A549 (cell line): ENCODE measurements at regions not wholly inside any gene's neighbourhood (a gene's known extent, or its start where the extent isn't known, plus 50 kb on each side); places are given as distances from the start of the nearest gene placed in this dataset.

Experiments used
- ATAC-seq, 2 experiments: fragments of 200-7000 bp in 1 of 2; fragments of >200 bp in 1 of 2; cut with Nextera tagmentation in 1 of 2; cut with Tn5 transposase in 1 of 2; 3 replicates each; pipeline versions ENCODE4 v1.8.0 to v1.9.1; 2018 to 2020; ENCODE audit warnings: mild to moderate bottlenecking in 1 of 2, moderate library complexity in 1 of 2
- CTCF ChIA-PET: fragments of 300-600 bp; sonication (Branson Sonifier 250); formaldehyde crosslinking; extraction: SDS; loops from one replicate; lab custom pipeline; 2021; ENCODE audit warnings: antibody characterized with exemption, inconsistent platforms; lab: Yijun Ruan, JAX
- POLR2A ChIA-PET: fragments of 350-600 bp; formaldehyde crosslinking; extraction: SDS; loops from one replicate; lab custom pipeline; 2021; ENCODE audit warnings: antibody characterized with exemption, inconsistent platforms; lab: Yijun Ruan, JAX
- DNase-seq, 2 experiments: peaks; one replicate each; pipeline versions ENCODE4 v3.0.0 to v3.0.0-alpha.2; 2011 to 2016; ENCODE audit warnings: low read depth in 1 of 2, low spot score in 1 of 2
- FAIRE-seq: peaks from 2 replicates; lab custom pipeline; 2011; peaks lifted over from hg19 to GRCh38; lab: Jason Lieb, UNC
- H3K27ac ChIP-seq, 2 experiments: fragments of >200 bp; sonication (Bioruptor Twin); formaldehyde crosslinking; 3 replicates each; pipeline ENCODE4 v1.5.1; 2016 to 2017
- H3K4me1 ChIP-seq: fragments of >200 bp; sonication (Bioruptor Twin); formaldehyde crosslinking; 3 replicates; pipeline ENCODE4 v1.6.1; 2016
- H3K4me2 ChIP-seq: fragments of >200 bp; sonication (Bioruptor Twin); formaldehyde crosslinking; 3 replicates; pipeline ENCODE4 v1.6.1; 2016
- H3K4me3 ChIP-seq: fragments of >200 bp; sonication (Bioruptor Twin); formaldehyde crosslinking; 3 replicates; pipeline ENCODE4 v1.5.1; 2016
- H3K9me3 ChIP-seq: fragments of >200 bp; sonication (Bioruptor Twin); formaldehyde crosslinking; 3 replicates; pipeline ENCODE4 v1.6.1; 2016
- BHLHE40 ChIP-seq: IDR thresholded peaks from 2 replicates; pipeline ENCODE4 v1.6.1; 2012; ENCODE audit warnings: low read depth, low read length, inconsistent platforms
- EHF ChIP-seq: fragments of 250-450 bp; sonication (Bioruptor Pico); IDR thresholded peaks from 2 replicates; pipeline ENCODE4 v1.5.0; 2020; ENCODE audit warnings: mild to moderate bottlenecking
- EP300 ChIP-seq, 2 experiments: fragments of >200 bp; sonication (Bioruptor Twin); formaldehyde crosslinking; IDR thresholded peaks; 2 replicates in 1 of 2; 3 replicates in 1 of 2; pipeline ENCODE4 v1.6.1; 2016 to 2017
- ESRRA ChIP-seq: fragments of 150-350 bp; IDR thresholded peaks from 2 replicates; pipeline ENCODE4 v1.6.1; 2014; ENCODE audit warnings: mild to moderate bottlenecking, low read length, borderline replicate concordance
- FOSL2 ChIP-seq, 2 experiments: fragments of 450-650 bp in 1 of 2; fragments of >200 bp in 1 of 2; sonication (Bioruptor Twin) in 1 of 2; formaldehyde crosslinking; IDR thresholded peaks; 2 replicates each; pipeline versions ENCODE4 v1.5.0 to v1.6.1; 2016 to 2020; ENCODE audit warnings: mild to moderate bottlenecking in 1 of 2, moderate library complexity in 1 of 2
- FOXS1 ChIP-seq: fragments of 250-450 bp; sonication (Bioruptor Pico); IDR thresholded peaks from 2 replicates; pipeline ENCODE4 v1.5.0; 2020; ENCODE audit warnings: mild to moderate bottlenecking, moderate library complexity
- GATA3 ChIP-seq: IDR thresholded peaks from 2 replicates; pipeline ENCODE4 v1.6.1; 2012; ENCODE audit warnings: borderline replicate concordance
- HEYL ChIP-seq: fragments of 250-450 bp; sonication (Bioruptor Pico); IDR thresholded peaks from 2 replicates; pipeline ENCODE4 v1.8.0; 2021; ENCODE audit warnings: mild to moderate bottlenecking, moderate library complexity
- HOXB13 ChIP-seq: fragments of 250-450 bp; sonication (Bioruptor Pico); IDR thresholded peaks from 2 replicates; pipeline ENCODE4 v1.5.0; 2020; ENCODE audit warnings: low read depth, mild to moderate bottlenecking, moderate library complexity
- HOXB5 ChIP-seq: fragments of 250-450 bp; sonication (Bioruptor Pico); IDR thresholded peaks from 2 replicates; pipeline ENCODE4 v1.5.0; 2020; ENCODE audit warnings: mild to moderate bottlenecking, moderate library complexity
- JUN ChIP-seq, 2 experiments: fragments of >200 bp; sonication (Bioruptor Twin); formaldehyde crosslinking; IDR thresholded peaks; 2 replicates in 1 of 2; 3 replicates in 1 of 2; pipeline ENCODE4 v1.6.1; 2016 to 2017
- JUNB ChIP-seq: fragments of >200 bp; sonication (Bioruptor Twin); formaldehyde crosslinking; IDR thresholded peaks from 2 replicates; pipeline ENCODE4 v1.6.1; 2016
- KDM1A ChIP-seq: fragments of 200-600 bp; sonication (generic); IDR thresholded peaks from 2 replicates; pipeline ENCODE4 v1.6.1; 2016; ENCODE audit warnings: low read depth, mild to moderate bottlenecking
- MAFK ChIP-seq: fragments of 450-650 bp; IDR thresholded peaks from 2 replicates; pipeline ENCODE4 v1.6.1; 2014; ENCODE audit not compliant: partially characterized antibody
- MAZ ChIP-seq: fragments of 150-350 bp; IDR thresholded peaks from 2 replicates; pipeline ENCODE4 v1.6.1; 2014; ENCODE audit warnings: antibody characterized with exemption, low read depth, low read length, borderline replicate concordance
- NFE2L2 ChIP-seq: fragments of 150-350 bp; conservative IDR thresholded peaks from 2 replicates; pipeline ENCODE4 v1.6.1; 2014; ENCODE audit warnings: low read length
- NR3C1 ChIP-seq: fragments of >200 bp; sonication (Bioruptor Twin); formaldehyde crosslinking; IDR thresholded peaks from 3 replicates; pipeline ENCODE4 v1.6.1; 2017
- POLR2A ChIP-seq: IDR thresholded peaks from 2 replicates; pipeline ENCODE4 v1.6.1; 2012; ENCODE audit warnings: mild to moderate bottlenecking, low read length
- POLR2AphosphoS2 ChIP-seq: conservative IDR thresholded peaks from 2 replicates; pipeline ENCODE4 v1.6.1; 2012; ENCODE audit warnings: low read length, improper control_type of control experiment, inconsistent platforms
- RAD21 ChIP-seq, 2 experiments: fragments of >200 bp in 1 of 2; sonication (Bioruptor Twin) in 1 of 2; formaldehyde crosslinking in 1 of 2; IDR thresholded peaks in 1 of 2; conservative IDR thresholded peaks in 1 of 2; 2 replicates in 1 of 2; 3 replicates in 1 of 2; pipeline ENCODE4 v1.6.1; 2012 to 2018; ENCODE audit warnings: inconsistent platforms in 1 of 2
- RNF2 ChIP-seq: fragments of 200-600 bp; sonication (generic); IDR thresholded peaks from 2 replicates; pipeline ENCODE4 v1.6.1; 2016; ENCODE audit warnings: low read depth, mild to moderate bottlenecking, antibody characterized with exemption, moderate library complexity, borderline replicate concordance
- SREBF2 ChIP-seq: fragments of 450-650 bp; IDR thresholded peaks from 2 replicates; pipeline ENCODE4 v1.6.1; 2014; ENCODE audit warnings: mild to moderate bottlenecking, moderate library complexity
- TFCP2L1 ChIP-seq: fragments of 250-450 bp; sonication (Bioruptor Pico); IDR thresholded peaks from 2 replicates; pipeline ENCODE4 v1.5.0; 2021; ENCODE audit warnings: mild to moderate bottlenecking
- ZC3H11A ChIP-seq: fragments of 450-650 bp; IDR thresholded peaks from 2 replicates; pipeline ENCODE4 v1.6.1; 2014; ENCODE audit warnings: antibody characterized with exemption, mild to moderate bottlenecking
- ZSCAN20 ChIP-seq: fragments of 250-450 bp; sonication (Bioruptor Pico); IDR thresholded peaks from 2 replicates; pipeline ENCODE4 v1.8.0; 2022; ENCODE audit warnings: mild to moderate bottlenecking, moderate library complexity
- WGBS: methylation state at CpG from one replicate; pipeline ENCODE4 v1.1.6; 2017; ENCODE audit errors: missing lambda C conversion rate; 5-methylcytosine and 5-hydroxymethylcytosine counted together
- TF ChIP-seq, protein P1 (sequence below): fragments of 250-450 bp; sonication (Bioruptor Pico); IDR thresholded peaks from 2 replicates; pipeline ENCODE4 v1.5.0; 2020; ENCODE audit warnings: low read depth, mild to moderate bottlenecking, moderate library complexity
- TF ChIP-seq, protein P2 (sequence below): IDR thresholded peaks from 2 replicates; pipeline ENCODE4 v1.6.1; 2012; ENCODE audit warnings: low read depth, borderline replicate concordance

DNA sequence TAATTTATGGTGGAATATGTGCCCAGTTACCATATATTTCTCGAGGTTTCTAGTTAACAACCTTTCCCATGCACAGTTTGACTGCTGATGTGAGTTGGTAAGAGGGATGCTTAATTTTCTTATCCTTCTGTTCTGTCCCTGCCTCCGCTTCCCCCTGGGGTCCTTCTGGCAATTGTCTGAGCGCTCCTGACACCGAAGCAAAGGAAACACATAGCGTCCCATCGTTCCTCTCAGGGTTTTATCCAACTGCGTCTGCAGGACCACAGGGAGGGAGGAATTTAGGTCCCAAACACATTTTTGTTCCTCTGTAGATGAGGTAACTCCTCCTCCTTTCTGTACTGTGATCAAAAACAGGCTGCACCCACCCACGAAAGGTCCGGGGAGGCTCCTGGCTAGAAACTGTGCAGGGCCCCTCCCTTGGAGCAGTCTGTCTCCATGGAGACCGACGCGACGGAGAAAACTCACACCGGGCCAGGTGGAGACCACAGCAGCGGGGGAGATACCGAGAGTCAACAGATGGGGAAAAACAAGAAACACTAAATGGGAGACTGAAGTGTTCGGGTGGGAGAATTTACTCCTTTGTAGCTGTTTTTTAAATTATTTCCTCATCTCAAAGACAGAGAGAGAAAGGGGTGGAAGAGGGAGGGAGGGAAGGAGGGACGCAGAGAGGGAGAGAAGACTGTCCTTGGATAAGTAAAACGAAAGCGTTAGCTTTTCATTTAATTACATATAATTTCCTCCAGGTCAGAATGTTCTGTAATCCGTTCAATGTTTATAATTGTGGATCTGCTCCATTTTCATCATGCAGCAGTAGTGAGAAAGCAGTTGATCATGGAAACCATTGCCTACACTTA lies 191.8 kb upstream of the NBEA start:
- Histone ChIP-seq H3K4me1 (no peaks in the 10 kb centered on the region), H3K9me3 (no peaks in the 10 kb centered on the region), H3K4me3 (no peak overlapping the region), H3K27ac (no peak overlapping the region), H3K4me2 (no peak overlapping the region)
- FAIRE-seq = no peak
- no peak for DNase-seq
- no peak for TF ChIP-seq RNF2
- no peak for TF ChIP-seq ZC3H11A
- TF ChIP-seq JUN (IDR thresholded peaks at IDR 0.05) = no peak
- TF ChIP-seq SREBF2 = no peak
- no peak for ATAC-seq
- WGBS = 89% methylated on average over 19 of the region's 21 CpGs
- CTCF ChIA-PET = no interaction called here
- POLR2A ChIA-PET = no interaction called here

DNA sequence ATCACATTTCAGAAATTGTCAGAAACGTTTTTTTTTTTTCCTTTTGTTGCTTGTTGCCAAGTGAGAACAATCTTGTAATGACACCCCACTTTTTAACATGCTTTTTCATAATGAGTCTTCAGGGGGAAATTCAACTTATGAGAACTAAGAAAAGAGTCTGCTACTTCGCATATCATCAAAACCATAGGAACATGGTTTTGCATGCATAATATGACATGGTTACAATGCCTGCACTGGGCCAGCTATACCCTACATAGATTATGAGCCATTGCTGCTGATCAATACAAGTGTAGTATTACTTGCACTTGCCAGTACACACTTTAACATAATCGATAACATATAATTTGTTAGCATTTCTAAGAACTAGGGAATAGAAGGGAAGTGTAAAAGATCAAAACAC lies 191.0 kb upstream of the NBEA start:
- no peak overlapping the region for H3K4me2 ChIP-seq
- no peaks in the 10 kb centered on the region for H3K4me1 ChIP-seq
- WGBS = 32% methylated on average over 3 of the region's 3 CpGs
- no peak for ATAC-seq
- H3K27ac ChIP-seq = no peak overlapping the region
- no peaks in the 10 kb centered on the region for H3K9me3 ChIP-seq
- H3K4me3 ChIP-seq = no peak overlapping the region
- ChIA-PET POLR2A (no interaction called here), CTCF (no interaction called here)
- no peak for FAIRE-seq
- DNase-seq = no peak
- TF ChIP-seq RAD21 (conservative IDR thresholded peaks at IDR 0.05 in 1 of 2, IDR thresholded peaks at IDR 0.05 in 1 of 2) (no peak), JUNB (no peak), NFE2L2 (no peak), TFCP2L1 (no peak), ESRRA (no peak), NR3C1 (no peak), GATA3 (no peak), POLR2AphosphoS2 (no peak), POLR2A (no peak), KDM1A (no peak), EP300 (IDR thresholded peaks at IDR 0.05) (no peak)
- TF ChIP-seq, protein P1, sequence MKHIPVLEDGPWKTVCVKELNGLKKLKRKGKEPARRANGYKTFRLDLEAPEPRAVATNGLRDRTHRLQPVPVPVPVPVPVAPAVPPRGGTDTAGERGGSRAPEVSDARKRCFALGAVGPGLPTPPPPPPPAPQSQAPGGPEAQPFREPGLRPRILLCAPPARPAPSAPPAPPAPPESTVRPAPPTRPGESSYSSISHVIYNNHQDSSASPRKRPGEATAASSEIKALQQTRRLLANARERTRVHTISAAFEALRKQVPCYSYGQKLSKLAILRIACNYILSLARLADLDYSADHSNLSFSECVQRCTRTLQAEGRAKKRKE = no peak

DNA sequence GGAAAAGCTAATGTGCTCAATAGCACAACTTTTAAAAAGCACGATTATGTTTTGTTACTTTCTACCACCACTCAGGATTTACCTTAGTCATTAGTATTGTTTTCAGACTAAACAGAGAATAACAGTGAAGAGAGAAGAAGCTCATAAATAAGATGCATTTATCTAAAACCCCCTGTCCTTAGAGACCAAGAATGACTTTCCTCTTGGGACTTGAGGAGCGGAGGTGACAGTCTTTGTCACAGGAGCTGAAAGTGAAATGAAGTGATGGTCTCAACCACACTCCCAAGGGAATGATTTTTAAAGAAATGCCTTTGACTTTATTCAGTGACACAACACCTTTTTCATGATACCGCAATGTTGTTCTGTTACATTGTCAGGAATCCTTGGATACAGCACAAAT lies 190.6 kb upstream of the NBEA start:
- Histone ChIP-seq H3K27ac (no peak overlapping the region), H3K4me1 (no peaks in the 10 kb centered on the region), H3K4me2 (no peak overlapping the region), H3K4me3 (no peak overlapping the region), H3K9me3 (no peaks in the 10 kb centered on the region)
- CTCF ChIA-PET = no interaction called here
- POLR2A ChIA-PET = no interaction called here
- 85% methylated on average over 3 of the region's 3 CpGs for WGBS
- DNase-seq (no peak), ATAC-seq (no peak), FAIRE-seq (no peak)
- TF ChIP-seq FOXS1 (CRISPR knock-in tag) = no peak
- TF ChIP-seq, protein P2, sequence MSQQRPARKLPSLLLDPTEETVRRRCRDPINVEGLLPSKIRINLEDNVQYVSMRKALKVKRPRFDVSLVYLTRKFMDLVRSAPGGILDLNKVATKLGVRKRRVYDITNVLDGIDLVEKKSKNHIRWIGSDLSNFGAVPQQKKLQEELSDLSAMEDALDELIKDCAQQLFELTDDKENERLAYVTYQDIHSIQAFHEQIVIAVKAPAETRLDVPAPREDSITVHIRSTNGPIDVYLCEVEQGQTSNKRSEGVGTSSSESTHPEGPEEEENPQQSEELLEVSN = no peak
- TF ChIP-seq ESRRA = no peak
- no peak for TF ChIP-seq POLR2A
- TF ChIP-seq EHF = no peak
- no peak for TF ChIP-seq FOSL2 (IDR thresholded peaks at IDR 0.05)
- no peak for TF ChIP-seq FOSL2 (CRISPR knock-in tag; IDR thresholded peaks at IDR 0.05)
- TF ChIP-seq NFE2L2 = no peak
- no peak for TF ChIP-seq HEYL (CRISPR knock-in tag)
- no peak for TF ChIP-seq MAZ
- TF ChIP-seq EP300 (IDR thresholded peaks at IDR 0.05) = no peak
- no peak for TF ChIP-seq HOXB5 (CRISPR knock-in tag)
- no peak for TF ChIP-seq ZSCAN20 (CRISPR knock-in tag)
- TF ChIP-seq BHLHE40 = no peak
- TF ChIP-seq MAFK = no peak
- TF ChIP-seq HOXB13 = no peak
- no peak for TF ChIP-seq NR3C1
- TF ChIP-seq SREBF2 = no peak
